Ascending aorta (tissue), 2 donors: ENCODE measurements at regions not wholly inside any gene's neighbourhood (a gene's known extent, or its start where the extent isn't known, plus 50 kb on each side); places are given as distances from the start of the nearest gene placed in this dataset.

Experiments
- DNase-seq, 2 donors: peaks; one replicate each; pipeline ENCODE4 v3.0.0-alpha.2; 2019; ENCODE audit warnings: low spot score in 2 of 2
- H3K27ac ChIP-seq, 2 donors: fragments of 200-600 bp; sonication (generic); one replicate each; pipeline ENCODE4 v1.5.1; 2016 to 2017; ENCODE audit warnings: mild to moderate bottlenecking in 1 of 2
- H3K27me3 ChIP-seq: fragments of 200-600 bp; sonication (generic); one replicate; pipeline ENCODE4 v1.5.1; 2017
- H3K36me3 ChIP-seq, 2 donors: fragments of 200-600 bp; sonication (generic); one replicate each; pipeline ENCODE4 v1.5.1; 2016
- H3K4me1 ChIP-seq, 2 donors: fragments of 200-600 bp; sonication (generic); one replicate each; pipeline ENCODE4 v1.5.1; 2016 to 2017; ENCODE audit warnings: mild to moderate bottlenecking in 1 of 2
- H3K4me3 ChIP-seq, 2 donors: fragments of 200-600 bp; sonication (generic); one replicate each; pipeline ENCODE4 v1.5.1; 2016 to 2017; ENCODE audit warnings: mild to moderate bottlenecking in 1 of 2
- H3K9me3 ChIP-seq, 2 donors: fragments of 200-600 bp; sonication (generic); one replicate each; pipeline ENCODE4 v1.5.1; 2016
- CTCF ChIP-seq, 3 experiments: fragments of 200-600 bp in 2 of 3; fragments of 450-650 bp in 1 of 3; sonication (generic) in 2 of 3; IDR thresholded peaks; one replicate each; pipeline ENCODE4 v1.5.1; 2016 to 2019; ENCODE audit warnings: antibody characterized with exemption in 3 of 3, mild to moderate bottlenecking in 1 of 3, moderate library complexity in 1 of 3
- intact Hi-C: fragments of 100-400 bp; cut with DNase I; formaldehyde crosslinking; loops from one replicate; pipeline ENCODE4 v1.15.1; 2023

GRCh38 chr3:72481542-72481941 is 366.7 kb downstream of the SHQ1 start:
- Histone ChIP-seq H3K9me3 (no peaks in the 10 kb centered on the region), H3K27me3 (no peaks in the 10 kb centered on the region), H3K27ac (no peak overlapping the region), H3K36me3 (no peaks in the 10 kb centered on the region), H3K4me3 (no peak overlapping the region), H3K4me1 (peaks cover 4 to 5% of the 10 kb centered on the region in 2 donors)
- DNase-seq, result no peak
- TF ChIP-seq CTCF (IDR thresholded peaks at IDR 0.05), result no peak
- intact Hi-C loops, result loop anchor here (5.0 kb wide), 1 partner anchor 181 kb away; no protein-coding TSS in a partner anchor

GRCh38 chr3:72480366-72480765 is 367.9 kb downstream of the SHQ1 start:
- no peak for DNase-seq
- Histone ChIP-seq H3K9me3 (no peaks in the 10 kb centered on the region), H3K36me3 (no peaks in the 10 kb centered on the region), H3K4me3 (no peak overlapping the region), H3K27me3 (no peaks in the 10 kb centered on the region), H3K4me1 (peaks cover 4 to 5% of the 10 kb centered on the region in 2 donors), H3K27ac (no peak overlapping the region)
- intact Hi-C loops, result loop anchor here (5.0 kb wide), 1 partner anchor 182 kb away; no protein-coding TSS in a partner anchor
- no peak for TF ChIP-seq CTCF (IDR thresholded peaks at IDR 0.05)

- Histone ChIP-seq H3K27me3 (no peaks in the 10 kb centered on the region), H3K4me1 (peaks cover 4 to 5% of the 10 kb centered on the region in 2 donors), H3K9me3 (no peaks in the 10 kb centered on the region), H3K36me3 (no peaks in the 10 kb centered on the region), H3K4me3 (no peak overlapping the region), H3K27ac (no peak overlapping the region)
- DNase-seq, result no peak
- TF ChIP-seq CTCF (IDR thresholded peaks at IDR 0.05), result no peak
- intact Hi-C loops, result loop anchor here (5.0 kb wide), 1 partner anchor 183 kb away; no protein-coding TSS in a partner anchor
Observed at GRCh38 chr3:72479651-72480215, 368.5 kb downstream of the SHQ1 start.

- H3K36me3 ChIP-seq, result no peaks in the 10 kb centered on the region
- H3K27me3 ChIP-seq, result no peaks in the 10 kb centered on the region
- no peak overlapping the region for H3K27ac ChIP-seq
- no peak for DNase-seq
- H3K4me1 ChIP-seq, result no peaks in the 10 kb centered on the region
- TF ChIP-seq CTCF (IDR thresholded peaks at IDR 0.05), result no peak
- no peaks in the 10 kb centered on the region for H3K9me3 ChIP-seq
- H3K4me3 ChIP-seq, result no peak overlapping the region
- intact Hi-C loops, result no loop called here
Observed at GRCh38 chr3:72476139-72476483, 372.1 kb downstream of the SHQ1 start.

GRCh38 chr3:72475258-72476138 is 372.7 kb downstream of the SHQ1 start:
- H3K4me1 ChIP-seq, result no peaks in the 10 kb centered on the region
- no peak for DNase-seq
- TF ChIP-seq CTCF (IDR thresholded peaks at IDR 0.05), result no peak
- H3K27ac ChIP-seq, result no peak overlapping the region
- H3K36me3 ChIP-seq, result no peaks in the 10 kb centered on the region
- intact Hi-C loops, result no loop called here
- H3K9me3 ChIP-seq, result no peaks in the 10 kb centered on the region
- no peaks in the 10 kb centered on the region for H3K27me3 ChIP-seq
- H3K4me3 ChIP-seq, result no peak overlapping the region
